ENCODE measurements at regions not wholly inside any gene's neighbourhood (a gene's known extent, or its start where the extent isn't known, plus 50 kb on each side); places are given as distances from the start of the nearest gene placed in this dataset.
A peak's percentile ranks its signal among the peaks of the same experiment; 100 is the strongest.

GRCh38 chr1:81420760-81421159 is 380.0 kb upstream of the ADGRL2 start:
- H3K9me3 ChIP-seq, result no peaks in the 10 kb centered on the region
- H3K4me3 ChIP-seq, result no peak overlapping the region
- no peak for TF ChIP-seq CTCF (IDR thresholded peaks at IDR 0.05)
- no peak for TF ChIP-seq POLR2AphosphoS5 (IDR thresholded peaks at IDR 0.05)
- no peak for TF ChIP-seq POLR2A (IDR thresholded peaks at IDR 0.05)
- no peaks in the 10 kb centered on the region for H3K4me1 ChIP-seq
- intact Hi-C loops (cut with DNase I; ENCODE audit: low total_unique reads), result no loop called here
- H3K27ac ChIP-seq, result no peak overlapping the region
- no peaks in the 10 kb centered on the region for H3K27me3 ChIP-seq
- H3K36me3 ChIP-seq, result no peaks in the 10 kb centered on the region
- DNase-seq (ENCODE audit: low spot score in 2 of 2), result no peak

DNA sequence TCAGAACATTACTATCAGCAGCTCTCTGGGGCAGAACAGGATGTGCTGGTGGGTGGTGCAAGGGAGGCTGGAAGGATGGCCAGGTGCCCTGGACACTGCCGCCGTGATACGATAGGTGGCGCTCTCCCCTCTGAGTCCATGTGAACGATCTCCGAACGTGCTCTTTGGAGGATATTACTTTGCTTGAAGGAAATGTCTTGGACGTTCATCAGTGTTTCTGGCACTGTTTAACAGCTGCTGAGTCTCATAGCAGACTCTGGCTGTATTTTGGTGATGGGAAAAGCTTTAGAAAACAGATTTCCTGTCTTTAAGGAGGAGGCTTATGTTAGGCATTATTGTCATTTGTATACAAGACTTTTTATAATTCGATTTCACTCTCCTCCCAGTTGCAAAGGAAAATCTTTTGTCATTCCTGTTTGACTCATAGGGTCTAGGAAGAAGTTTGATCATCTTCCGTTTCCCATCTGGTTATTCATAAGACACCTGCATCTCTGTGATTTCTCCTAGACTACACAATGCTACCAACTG is 386.2 kb upstream of the ADGRL2 start:
- TF ChIP-seq POLR2A (IDR thresholded peaks at IDR 0.05), result no peak
- TF ChIP-seq CTCF (IDR thresholded peaks at IDR 0.05), result peak; percentile 32 to 53 (median 46)
- TF ChIP-seq POLR2AphosphoS5 (IDR thresholded peaks at IDR 0.05), result no peak
- intact Hi-C loops (cut with DNase I; ENCODE audit: low total_unique reads), result no loop called here
- no peak overlapping the region for H3K27ac ChIP-seq
- H3K36me3 ChIP-seq, result no peaks in the 10 kb centered on the region
- no peak overlapping the region for H3K4me3 ChIP-seq
- H3K9me3 ChIP-seq, result no peaks in the 10 kb centered on the region
- no peak for DNase-seq (ENCODE audit: low spot score in 2 of 2)
- H3K4me1 ChIP-seq, result no peaks in the 10 kb centered on the region
- H3K27me3 ChIP-seq, result no peaks in the 10 kb centered on the region

DNA sequence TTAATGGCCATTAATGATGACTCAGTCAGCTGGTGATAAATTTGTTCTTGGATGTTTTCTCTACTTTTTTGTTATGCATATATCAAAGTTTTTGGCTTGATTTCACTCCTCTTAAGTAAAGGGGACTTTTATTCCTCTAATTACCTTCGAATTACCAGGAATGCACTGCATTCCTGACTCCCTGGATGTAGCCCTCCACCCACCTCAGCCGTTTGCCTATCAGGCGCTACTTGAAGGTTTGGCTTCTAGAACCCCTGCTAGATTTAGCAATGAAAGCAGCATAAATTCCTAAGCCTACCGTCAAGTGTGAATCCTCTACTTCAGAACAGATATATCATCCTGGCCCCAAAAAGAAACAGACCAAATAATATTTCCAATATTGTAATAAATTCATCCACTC is 387.8 kb upstream of the ADGRL2 start:
- no peaks in the 10 kb centered on the region for H3K4me1 ChIP-seq
- DNase-seq (ENCODE audit: low spot score in 2 of 2), result no peak
- H3K4me3 ChIP-seq, result no peak overlapping the region
- H3K27ac ChIP-seq, result no peak overlapping the region
- TF ChIP-seq POLR2A (IDR thresholded peaks at IDR 0.05) (no peak), POLR2AphosphoS5 (IDR thresholded peaks at IDR 0.05) (no peak), CTCF (IDR thresholded peaks at IDR 0.05) (no peak)
- no peaks in the 10 kb centered on the region for H3K36me3 ChIP-seq
- intact Hi-C loops (cut with DNase I; ENCODE audit: low total_unique reads), result no loop called here
- H3K9me3 ChIP-seq, result no peaks in the 10 kb centered on the region
- no peaks in the 10 kb centered on the region for H3K27me3 ChIP-seq

DNA sequence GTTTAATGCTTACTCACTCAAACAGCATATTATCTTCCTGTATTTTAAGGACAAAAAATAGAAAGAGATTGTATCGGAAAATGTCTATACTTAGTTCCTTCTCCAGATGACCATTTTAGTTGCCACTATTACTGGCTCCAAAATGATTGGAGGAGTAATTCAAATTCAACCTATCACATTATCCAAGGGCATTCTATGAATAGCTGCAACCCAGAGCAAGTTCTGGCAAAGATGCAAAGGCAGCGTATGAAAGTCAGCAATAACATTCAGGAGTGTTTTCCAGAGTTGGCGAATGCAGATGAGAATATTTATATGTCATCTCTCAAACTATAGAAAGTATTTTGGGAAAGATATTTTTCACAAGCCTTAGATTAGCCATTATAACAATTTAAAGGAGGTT is 389.8 kb upstream of the ADGRL2 start:
- DNase-seq (ENCODE audit: low spot score in 2 of 2), result no peak
- Histone ChIP-seq H3K4me1 (no peaks in the 10 kb centered on the region), H3K4me3 (no peak overlapping the region), H3K9me3 (no peaks in the 10 kb centered on the region), H3K27me3 (no peaks in the 10 kb centered on the region), H3K36me3 (no peaks in the 10 kb centered on the region), H3K27ac (no peak overlapping the region)
- intact Hi-C loops (cut with DNase I; ENCODE audit: low total_unique reads), result no loop called here
- TF ChIP-seq POLR2A (IDR thresholded peaks at IDR 0.05), result no peak
- TF ChIP-seq CTCF (IDR thresholded peaks at IDR 0.05), result no peak
- TF ChIP-seq POLR2AphosphoS5 (IDR thresholded peaks at IDR 0.05), result no peak

DNA sequence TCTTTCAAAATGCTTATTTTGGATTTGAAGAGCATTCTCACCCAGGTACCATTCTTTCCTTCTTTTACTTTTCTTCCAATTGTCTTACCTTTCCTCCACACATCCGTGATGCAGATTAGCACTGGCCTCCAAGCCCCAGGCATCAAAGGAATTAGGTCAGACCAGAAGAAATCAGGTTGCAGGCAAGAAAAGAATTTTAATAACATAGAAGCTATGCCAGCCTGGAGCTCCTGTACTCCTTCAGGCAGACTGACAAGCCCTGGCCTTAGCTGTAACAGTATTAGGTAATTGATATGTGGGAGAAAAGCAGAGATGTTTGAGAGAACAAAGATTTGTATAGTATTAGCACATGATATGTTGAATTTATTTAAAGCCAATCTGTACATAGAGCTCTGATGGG is 390.4 kb upstream of the ADGRL2 start:
- Histone ChIP-seq H3K9me3 (no peaks in the 10 kb centered on the region), H3K27ac (no peak overlapping the region), H3K4me3 (no peak overlapping the region), H3K4me1 (no peaks in the 10 kb centered on the region), H3K27me3 (no peaks in the 10 kb centered on the region), H3K36me3 (no peaks in the 10 kb centered on the region)
- DNase-seq (ENCODE audit: low spot score in 2 of 2), result no peak
- intact Hi-C loops (cut with DNase I; ENCODE audit: low total_unique reads), result no loop called here
- TF ChIP-seq CTCF (IDR thresholded peaks at IDR 0.05) (no peak), POLR2AphosphoS5 (IDR thresholded peaks at IDR 0.05) (no peak), POLR2A (IDR thresholded peaks at IDR 0.05) (no peak)

Measured in breast epithelium (tissue), 4 donors.